DMS153 (cell line): ENCODE measurements at regions not wholly inside any gene's neighbourhood (a gene's known extent, or its start where the extent isn't known, plus 50 kb on each side); places are given as distances from the start of the nearest gene placed in this dataset.

Source experiments
- DNase-seq: peaks from one replicate; lab custom pipeline; 2025; lab: John Stamatoyannopoulos, UW

- no peak for DNase-seq
These were observed 121.5 kb upstream of the CPEB2 start for GRCh38 chr4:14880805-14881204.

GRCh38 chr4:14883166-14883565 is 119.1 kb upstream of the CPEB2 start:
- DNase-seq, result no peak

- DNase-seq, result no peak
These were observed 118.6 kb upstream of the CPEB2 start for GRCh38 chr4:14883661-14884060.

- no peak for DNase-seq
These were observed 114.3 kb upstream of the CPEB2 start for GRCh38 chr4:14887842-14888433.

GRCh38 chr4:14888790-14889572 is 113.3 kb upstream of the CPEB2 start:
- no peak for DNase-seq

- DNase-seq, result no peak
These were observed 109.7 kb upstream of the CPEB2 start for GRCh38 chr4:14892563-14892962.

GRCh38 chr4:14893713-14894112 is 108.6 kb upstream of the CPEB2 start:
- no peak for DNase-seq

- no peak for DNase-seq
These were observed 107.6 kb upstream of the CPEB2 start for GRCh38 chr4:14894392-14895292.

GRCh38 chr4:14896656-14897175 is 105.6 kb upstream of the CPEB2 start:
- DNase-seq, result no peak

GRCh38 chr4:14897217-14897616 is 105.1 kb upstream of the CPEB2 start:
- DNase-seq, result no peak

GRCh38 chr4:14898989-14899388 is 103.3 kb upstream of the CPEB2 start:
- no peak for DNase-seq

GRCh38 chr4:14902342-14902741 is 99.9 kb upstream of the CPEB2 start:
- no peak for DNase-seq

- no peak for DNase-seq
These were observed 99.0 kb upstream of the CPEB2 start for GRCh38 chr4:14903321-14903720.

- DNase-seq, result no peak
These were observed 95.5 kb upstream of the CPEB2 start for GRCh38 chr4:14906805-14907204.

GRCh38 chr4:14908635-14909034 is 93.6 kb upstream of the CPEB2 start:
- no peak for DNase-seq

- no peak for DNase-seq
These were observed 91.9 kb upstream of the CPEB2 start for GRCh38 chr4:14910411-14910810.

- DNase-seq, result no peak
These were observed 89.9 kb upstream of the CPEB2 start for GRCh38 chr4:14912426-14912825.

- DNase-seq, result no peak
These were observed 87.3 kb upstream of the CPEB2 start for GRCh38 chr4:14915018-14915417.

- DNase-seq, result no peak
These were observed 85.6 kb upstream of the CPEB2 start for GRCh38 chr4:14916554-14917297.

- DNase-seq, result no peak
These were observed 85.0 kb upstream of the CPEB2 start for GRCh38 chr4:14917298-14917633.

GRCh38 chr4:14918336-14918735 is 83.9 kb upstream of the CPEB2 start:
- no peak for DNase-seq

- no peak for DNase-seq
These were observed 82.5 kb upstream of the CPEB2 start for GRCh38 chr4:14919785-14920184.
